Keratinocyte (primary cell): ENCODE measurements at regions not wholly inside any gene's neighbourhood (a gene's known extent, or its start where the extent isn't known, plus 50 kb on each side); places are given as distances from the start of the nearest gene placed in this dataset.
"Not testable (repeated sequence)": the region's sequence is repeated elsewhere in the genome, so short reads cannot be mapped to it uniquely, and the experiment has no call there.

ENCODE experiments used
- DNase-seq: peaks from one replicate; pipeline ENCODE4 v3.0.0-alpha.2; 2011; ENCODE audit warnings: low read depth, missing footprints, low spot score
- FAIRE-seq: peaks from 2 replicates; lab custom pipeline; 2011; peaks lifted over from hg19 to GRCh38; lab: Jason Lieb, UNC
- H2AFZ ChIP-seq: 2 replicates; pipeline ENCODE4 v1.6.0; 2012; ENCODE audit warnings: low read length, control low read depth, inconsistent platforms; ENCODE audit not compliant: control insufficient read depth
- H3K27ac ChIP-seq: 2 replicates; pipeline ENCODE4 v1.5.1; 2011; ENCODE audit warnings: low read length; ENCODE audit not compliant: control insufficient read depth, insufficient read depth
- H3K27me3 ChIP-seq: 3 replicates; pipeline ENCODE4 v1.6.0; 2011; ENCODE audit warnings: low read length; ENCODE audit not compliant: control insufficient read depth, insufficient read depth; ENCODE audit errors: extremely low read depth
- H3K36me3 ChIP-seq, 2 experiments: 2 replicates in 1 of 2; 3 replicates in 1 of 2; pipeline ENCODE4 v1.5.1; 2011; ENCODE audit warnings: low read length in 2 of 2, mild to moderate bottlenecking in 1 of 2; ENCODE audit not compliant: control insufficient read depth in 2 of 2, insufficient read depth in 2 of 2; ENCODE audit errors: extremely low read depth in 1 of 2
- H3K4me1 ChIP-seq: 3 replicates; pipeline ENCODE4 v1.5.1; 2011; ENCODE audit warnings: low read length; ENCODE audit not compliant: control insufficient read depth, insufficient read depth; ENCODE audit errors: extremely low read depth
- H3K4me2 ChIP-seq: 3 replicates; pipeline ENCODE4 v1.6.0; 2011; ENCODE audit warnings: low read depth, low read length; ENCODE audit not compliant: control insufficient read depth, insufficient read depth; ENCODE audit errors: extremely low read depth
- H3K4me3 ChIP-seq, 3 experiments: fragments of 200-600 bp in 1 of 3; sonication (generic) in 1 of 3; 2 replicates in 2 of 3; 3 replicates in 1 of 3; pipeline ENCODE4 v1.5.1; 2011 to 2016; ENCODE audit warnings: low read length in 3 of 3, mild to moderate bottlenecking in 3 of 3, control low read depth in 2 of 3, inconsistent platforms in 1 of 3, low read depth in 1 of 3, mixed read lengths in 1 of 3, mixed run types in 1 of 3, moderate library complexity in 1 of 3; ENCODE audit not compliant: control insufficient read depth in 2 of 3, insufficient read depth in 2 of 3; ENCODE audit errors: extremely low read depth in 1 of 3
- H3K79me2 ChIP-seq: 2 replicates; pipeline ENCODE4 v1.6.0; 2012; ENCODE audit warnings: low read length; ENCODE audit not compliant: control insufficient read depth, insufficient read depth
- H3K9ac ChIP-seq: 3 replicates; pipeline ENCODE4 v1.6.0; 2011; ENCODE audit warnings: low read length; ENCODE audit not compliant: control insufficient read depth, insufficient read depth; ENCODE audit errors: extremely low read depth
- H3K9me1 ChIP-seq: 3 replicates; pipeline ENCODE4 v1.6.0; 2011; ENCODE audit warnings: low read length; ENCODE audit not compliant: control insufficient read depth, insufficient read depth; ENCODE audit errors: extremely low read depth
- H3K9me3 ChIP-seq: 2 replicates; pipeline ENCODE4 v1.5.1; 2012; ENCODE audit warnings: low read depth, low read length; ENCODE audit not compliant: control insufficient read depth
- H4K20me1 ChIP-seq: 3 replicates; pipeline ENCODE4 v1.6.0; 2011; ENCODE audit warnings: low read length; ENCODE audit not compliant: control insufficient read depth, insufficient read depth; ENCODE audit errors: extremely low read depth
- dilution Hi-C: fragments of 300-500 bp; cut with MboI; formaldehyde crosslinking; loops from one replicate; pipeline ENCODE4 v1.7.0; 2020; ENCODE audit warnings: low sequenced_read_pairs; ENCODE audit not compliant: extremely low pct_ligation_motif_present

DNA sequence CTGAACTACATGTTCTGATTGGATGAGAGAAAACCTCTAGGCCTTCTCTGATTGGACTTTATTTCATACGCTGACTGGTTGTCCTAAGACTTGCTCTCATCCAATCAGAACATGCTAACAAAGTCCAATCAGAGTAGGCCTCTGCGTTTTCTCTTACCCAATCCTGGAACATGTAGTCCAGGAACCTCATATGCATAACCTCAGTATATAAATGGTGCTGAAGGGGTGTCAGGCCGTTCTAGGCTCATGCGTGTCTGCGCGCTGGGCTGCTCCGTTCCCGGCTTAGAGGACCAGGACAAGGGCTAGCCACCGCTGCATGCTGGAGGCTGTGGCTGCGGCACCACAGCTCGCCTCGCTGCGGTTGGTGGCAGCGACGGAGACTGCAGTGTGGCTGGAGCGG lies 68.3 kb upstream of the THOC3 start:
- dilution Hi-C loops, H3K79me2 ChIP-seq, H3K36me3 ChIP-seq, H3K9ac ChIP-seq, H3K4me1 ChIP-seq, DNase-seq, H3K27ac ChIP-seq, H3K9me3 ChIP-seq, H3K9me1 ChIP-seq, H3K4me3 ChIP-seq, H4K20me1 ChIP-seq, H3K4me2 ChIP-seq, H3K27me3 ChIP-seq, H2AFZ ChIP-seq, FAIRE-seq: not testable (repeated sequence)

DNA sequence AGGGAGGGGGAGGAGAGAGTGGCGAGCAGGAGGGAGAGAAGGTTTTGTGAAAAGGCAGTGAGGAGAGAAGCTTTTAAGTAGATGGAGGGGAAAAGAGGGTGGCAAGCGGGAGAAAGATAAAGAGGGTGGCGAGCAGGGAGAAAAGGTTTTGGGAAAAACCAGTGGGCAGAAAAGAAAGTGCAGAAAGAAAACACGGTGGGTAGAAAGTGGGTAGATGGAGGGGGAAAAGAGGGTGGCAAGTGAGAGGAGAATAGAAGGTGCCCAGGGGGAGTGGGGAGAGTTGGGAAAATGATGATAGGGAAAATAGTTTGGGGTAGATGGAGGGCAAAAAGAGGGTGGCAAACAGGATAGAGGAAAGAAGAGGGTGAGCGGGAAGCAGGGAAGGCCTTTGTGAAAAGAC lies 69.1 kb upstream of the THOC3 start:
- H3K36me3 ChIP-seq, dilution Hi-C loops, H3K4me1 ChIP-seq, DNase-seq, H3K27ac ChIP-seq, H3K27me3 ChIP-seq, H2AFZ ChIP-seq, H3K4me2 ChIP-seq, H3K9ac ChIP-seq, H3K9me1 ChIP-seq, H3K9me3 ChIP-seq, H3K4me3 ChIP-seq, H3K79me2 ChIP-seq, FAIRE-seq, H4K20me1 ChIP-seq: not testable (repeated sequence)

DNA sequence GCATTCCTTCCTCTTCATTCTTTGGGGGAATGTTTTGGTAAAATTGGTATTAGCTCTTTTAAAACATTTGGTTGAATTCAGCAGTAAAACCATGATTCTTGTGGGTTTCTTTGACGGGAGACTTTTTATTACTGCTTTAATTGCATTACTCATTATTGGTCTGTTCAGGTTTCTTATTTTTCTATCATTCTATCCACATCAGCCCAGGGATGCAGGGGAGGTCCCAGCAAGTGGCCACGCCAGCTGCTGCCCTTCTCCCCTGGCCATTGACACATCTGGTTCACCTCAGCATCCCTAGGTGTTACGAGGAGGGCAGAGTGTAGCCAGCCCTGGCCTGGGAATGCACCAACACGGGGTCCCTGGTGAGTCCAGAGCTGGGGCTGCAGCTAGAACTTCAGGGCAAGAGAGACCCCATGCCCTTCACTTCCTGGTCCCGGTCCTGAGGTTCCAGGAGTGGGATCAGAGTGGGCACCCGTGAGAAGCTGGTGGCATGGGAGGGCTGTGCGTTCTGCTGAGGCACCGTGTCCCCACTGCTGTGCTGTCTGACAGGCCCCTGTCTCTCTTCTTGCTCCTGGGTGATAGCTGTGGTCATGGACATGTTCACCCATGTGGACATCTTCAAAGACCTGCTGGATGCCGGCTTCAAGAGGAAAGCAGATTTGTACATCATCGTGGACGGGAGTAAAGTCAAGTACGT lies 72.1 kb upstream of the THOC3 start:
- H3K9me3 ChIP-seq, FAIRE-seq, H3K36me3 ChIP-seq, H4K20me1 ChIP-seq, H3K79me2 ChIP-seq, DNase-seq, H3K27ac ChIP-seq, H3K9me1 ChIP-seq, H3K4me3 ChIP-seq, H3K4me2 ChIP-seq, H3K9ac ChIP-seq, H3K4me1 ChIP-seq, H2AFZ ChIP-seq, H3K27me3 ChIP-seq, dilution Hi-C loops: not testable (repeated sequence)

DNA sequence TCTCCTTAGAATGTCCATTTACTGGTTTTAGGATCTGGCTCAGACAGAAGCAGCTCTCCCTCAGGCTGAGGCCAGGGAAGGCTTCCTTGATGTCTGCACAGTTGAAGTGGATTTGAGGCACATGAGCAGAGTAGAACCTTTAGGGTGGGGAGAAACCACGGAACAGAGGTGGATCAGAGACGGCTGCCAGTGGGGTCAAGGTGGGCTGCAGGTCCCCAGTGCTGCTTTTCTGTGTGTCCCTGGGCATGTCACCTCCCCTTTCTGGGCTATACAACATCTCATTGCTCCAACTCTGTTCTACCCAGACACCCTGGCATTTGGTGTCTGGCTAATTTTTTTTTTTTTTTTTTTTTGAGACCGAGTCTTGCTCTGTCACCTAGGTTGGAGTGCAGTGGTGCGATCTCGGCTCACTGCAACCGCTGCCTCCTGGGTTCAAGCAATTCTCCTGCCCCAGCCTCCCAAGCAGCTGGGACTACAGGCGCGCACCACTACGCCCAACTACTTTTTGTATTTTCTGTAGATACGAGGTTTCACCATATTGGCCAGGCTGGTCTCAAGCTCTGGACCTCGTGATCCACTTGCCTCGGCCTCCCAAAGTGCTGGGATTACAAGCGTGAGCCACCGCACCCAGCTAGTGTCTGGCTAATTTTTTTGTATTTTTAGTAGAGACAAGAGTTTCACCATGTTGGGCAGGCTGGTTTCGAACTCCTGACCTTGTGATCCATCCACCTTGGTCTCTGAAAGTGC lies 73.3 kb upstream of the THOC3 start:
- FAIRE-seq, H2AFZ ChIP-seq, dilution Hi-C loops: not testable (repeated sequence)

More for the DNA sequence above, 73.3 kb upstream of the THOC3 start:
- H4K20me1 ChIP-seq, H3K79me2 ChIP-seq, H3K9me1 ChIP-seq, H3K4me3 ChIP-seq, H3K36me3 ChIP-seq, H3K4me1 ChIP-seq, H3K27me3 ChIP-seq, H3K9ac ChIP-seq, DNase-seq, H3K9me3 ChIP-seq: not testable (repeated sequence)
- H3K27ac ChIP-seq = peak overlapping the region; percentile 49
- H3K4me2 ChIP-seq = peak overlapping the region; percentile 54
